ENCODE measurements at regions not wholly inside any gene's neighbourhood (a gene's known extent, or its start where the extent isn't known, plus 50 kb on each side); places are given as distances from the start of the nearest gene placed in this dataset.

- no TSS peak for BruUV-seq (replicated peaks)
- ATAC-seq (no peak), FAIRE-seq (no peak), DNase-seq (ENCODE audit: extremely low read depth in 1 of 4, low spot score in 3 of 4) (no peak)
- no peaks in the 10 kb centered on the region for H3K9me3 ChIP-seq (replicated peaks; ENCODE audit: control insufficient read depth, insufficient read depth, low read depth, low read length)
- WGBS (ENCODE audit: insufficient coverage, low coverage, missing lambda C conversion rate) = 0% methylated on average over 3 of the region's 3 CpGs
- in situ Hi-C loops (cut with MboI) = no loop called here
- CTCF ChIA-PET (ENCODE audit: low intra/inter-chr PET ratio) = no interaction called here
- no peaks in the 10 kb centered on the region for H3K4me1 ChIP-seq (replicated peaks in 1 of 2; ENCODE audit: control insufficient read depth in 2 of 2, insufficient read depth in 2 of 2, low read length in 2 of 2)
- TF ChIP-seq ZNF699 (CRISPR knock-in tag; IDR thresholded peaks at IDR 0.05; ENCODE audit: insufficient replicate concordance) (no peak), THRB (CRISPR knock-in tag; conservative IDR thresholded peaks at IDR 0.05) (no peak), FOXK2 (conservative IDR thresholded peaks at IDR 0.05 in 1 of 2, IDR thresholded peaks at IDR 0.05 in 1 of 2; ENCODE audit: low read depth in 2 of 2) (no peak), ZNF561 (CRISPR knock-in tag; conservative IDR thresholded peaks at IDR 0.05) (no peak), NFE2L1 (tag; IDR thresholded peaks at IDR 0.05; ENCODE audit: borderline replicate concordance, low read depth) (no peak), SIN3A (IDR thresholded peaks at IDR 0.05; ENCODE audit: borderline replicate concordance in 2 of 2, control insufficient read depth in 1 of 2, low read depth in 2 of 2, low read length in 2 of 2) (no peak), PHF8 (IDR thresholded peaks at IDR 0.05; ENCODE audit: borderline replicate concordance, low read length) (no peak), RUNX1 (IDR thresholded peaks at IDR 0.05; ENCODE audit: low read depth) (no peak), SMARCA4 (IDR thresholded peaks at IDR 0.05) (no peak), ZNF507 (tag; conservative IDR thresholded peaks at IDR 0.05) (no peak), ETV5 (CRISPR knock-in tag; IDR thresholded peaks at IDR 0.05; ENCODE audit: low read depth) (no peak)
- H3K4me3 ChIP-seq = no peak overlapping the region
- no peak overlapping the region for H3K27ac ChIP-seq (ENCODE audit: extremely low read depth, low read depth, low read length)
- no peaks in the 10 kb centered on the region for H3K79me2 ChIP-seq (ENCODE audit: control insufficient read depth, insufficient read depth, low read length)
- H4K20me1 ChIP-seq (replicated peaks; ENCODE audit: control insufficient read depth, insufficient read depth, low read length) = no peaks in the 10 kb centered on the region
- POLR2A ChIA-PET = interaction anchor here (1.2 kb wide), 1 partner anchor 20 kb away, joined by 4 read pairs; no protein-coding TSS in a partner anchor
- H3K9me1 ChIP-seq (ENCODE audit: control insufficient read depth, insufficient read depth, low read length) = no peaks in the 10 kb centered on the region
- no peak overlapping the region for H3K4me2 ChIP-seq (ENCODE audit: insufficient read depth, low read length)
- no peaks in the 10 kb centered on the region for H3K36me3 ChIP-seq (ENCODE audit: control insufficient read depth, insufficient read depth, low read length)
- intact Hi-C loops (cut with micrococcal nuclease) = no loop called here
- H2AFZ ChIP-seq (ENCODE audit: low read depth, low read length) = no peak overlapping the region
- peaks cover 0 to 14% of the 10 kb centered on the region in 2 experiments; a peak in 2 of 5 replicates for H3K27me3 ChIP-seq (ENCODE audit: control insufficient read depth in 2 of 2, insufficient read depth in 2 of 2, low read length in 2 of 2)
- H3K9ac ChIP-seq (ENCODE audit: insufficient read depth in 1 of 2, low read depth in 2 of 2, low read length in 2 of 2) = no peak overlapping the region
Measured at GRCh38 chr12:108400900-108401480, 61.9 kb upstream of the CMKLR1 start.

All from K562 (cell line).